Keratinocyte (primary cell): ENCODE measurements at regions not wholly inside any gene's neighbourhood (a gene's known extent, or its start where the extent isn't known, plus 50 kb on each side); places are given as distances from the start of the nearest gene placed in this dataset.

Source experiments
- DNase-seq: peaks from one replicate; pipeline ENCODE4 v3.0.0-alpha.2; 2011; ENCODE audit warnings: low read depth, missing footprints, low spot score
- FAIRE-seq: peaks from 2 replicates; lab custom pipeline; 2011; peaks lifted over from hg19 to GRCh38; lab: Jason Lieb, UNC
- H2AFZ ChIP-seq: 2 replicates; pipeline ENCODE4 v1.6.0; 2012; ENCODE audit warnings: low read length, control low read depth, inconsistent platforms; ENCODE audit not compliant: control insufficient read depth
- H3K27ac ChIP-seq: 2 replicates; pipeline ENCODE4 v1.5.1; 2011; ENCODE audit warnings: low read length; ENCODE audit not compliant: control insufficient read depth, insufficient read depth
- H3K27me3 ChIP-seq: 3 replicates; pipeline ENCODE4 v1.6.0; 2011; ENCODE audit warnings: low read length; ENCODE audit not compliant: control insufficient read depth, insufficient read depth; ENCODE audit errors: extremely low read depth
- H3K36me3 ChIP-seq, 2 experiments: 2 replicates in 1 of 2; 3 replicates in 1 of 2; pipeline ENCODE4 v1.5.1; 2011; ENCODE audit warnings: low read length in 2 of 2, mild to moderate bottlenecking in 1 of 2; ENCODE audit not compliant: control insufficient read depth in 2 of 2, insufficient read depth in 2 of 2; ENCODE audit errors: extremely low read depth in 1 of 2
- H3K4me1 ChIP-seq: 3 replicates; pipeline ENCODE4 v1.5.1; 2011; ENCODE audit warnings: low read length; ENCODE audit not compliant: control insufficient read depth, insufficient read depth; ENCODE audit errors: extremely low read depth
- H3K4me2 ChIP-seq: 3 replicates; pipeline ENCODE4 v1.6.0; 2011; ENCODE audit warnings: low read depth, low read length; ENCODE audit not compliant: control insufficient read depth, insufficient read depth; ENCODE audit errors: extremely low read depth
- H3K4me3 ChIP-seq, 3 experiments: fragments of 200-600 bp in 1 of 3; sonication (generic) in 1 of 3; 2 replicates in 2 of 3; 3 replicates in 1 of 3; pipeline ENCODE4 v1.5.1; 2011 to 2016; ENCODE audit warnings: low read length in 3 of 3, mild to moderate bottlenecking in 3 of 3, control low read depth in 2 of 3, inconsistent platforms in 1 of 3, low read depth in 1 of 3, mixed read lengths in 1 of 3, mixed run types in 1 of 3, moderate library complexity in 1 of 3; ENCODE audit not compliant: control insufficient read depth in 2 of 3, insufficient read depth in 2 of 3; ENCODE audit errors: extremely low read depth in 1 of 3
- H3K79me2 ChIP-seq: 2 replicates; pipeline ENCODE4 v1.6.0; 2012; ENCODE audit warnings: low read length; ENCODE audit not compliant: control insufficient read depth, insufficient read depth
- H3K9ac ChIP-seq: 3 replicates; pipeline ENCODE4 v1.6.0; 2011; ENCODE audit warnings: low read length; ENCODE audit not compliant: control insufficient read depth, insufficient read depth; ENCODE audit errors: extremely low read depth
- H3K9me1 ChIP-seq: 3 replicates; pipeline ENCODE4 v1.6.0; 2011; ENCODE audit warnings: low read length; ENCODE audit not compliant: control insufficient read depth, insufficient read depth; ENCODE audit errors: extremely low read depth
- H3K9me3 ChIP-seq: 2 replicates; pipeline ENCODE4 v1.5.1; 2012; ENCODE audit warnings: low read depth, low read length; ENCODE audit not compliant: control insufficient read depth
- H4K20me1 ChIP-seq: 3 replicates; pipeline ENCODE4 v1.6.0; 2011; ENCODE audit warnings: low read length; ENCODE audit not compliant: control insufficient read depth, insufficient read depth; ENCODE audit errors: extremely low read depth
- CTCF ChIP-seq, 3 experiments: IDR thresholded peaks in 1 of 3; conservative IDR thresholded peaks in 1 of 3; optimal IDR thresholded peaks in 1 of 3; 2 replicates in 2 of 3; 3 replicates in 1 of 3; pipeline versions ENCODE3 to v1.5.1; 2011; ENCODE audit warnings: low read length in 3 of 3, mild to moderate bottlenecking in 3 of 3, moderate library complexity in 2 of 3, control low read depth in 1 of 3, inconsistent platforms in 1 of 3; ENCODE audit not compliant: insufficient read depth in 2 of 3; ENCODE audit errors: extremely low read depth in 1 of 3
- EZH2 ChIP-seq: IDR thresholded peaks from one replicate; pipeline ENCODE4 v1.6.1; 2012; ENCODE audit warnings: inconsistent platforms, mild to moderate bottlenecking, low read length, moderate library complexity
- dilution Hi-C: fragments of 300-500 bp; cut with MboI; formaldehyde crosslinking; loops from one replicate; pipeline ENCODE4 v1.7.0; 2020; ENCODE audit warnings: low sequenced_read_pairs; ENCODE audit not compliant: extremely low pct_ligation_motif_present

GRCh38 chr16:61382435-61382834, 653.8 kb downstream of the CDH8 start:
- TF ChIP-seq CTCF (optimal IDR thresholded peaks at IDR 0.05 in 1 of 3, IDR thresholded peaks at IDR 0.05 in 1 of 3, conservative IDR thresholded peaks at IDR 0.05 in 1 of 3; ENCODE audit: extremely low read depth in 1 of 3, insufficient read depth in 2 of 3, low read length in 3 of 3) = no peak
- no peak for TF ChIP-seq EZH2
- no peak for DNase-seq
- Histone ChIP-seq H3K27ac (no peak overlapping the region), H3K27me3 (no peaks in the 10 kb centered on the region), H3K4me1 (no peaks in the 10 kb centered on the region), H3K79me2 (no peaks in the 10 kb centered on the region), H3K9ac (no peak overlapping the region), H3K9me3 (no peaks in the 10 kb centered on the region), H2AFZ (no peak overlapping the region), H3K9me1 (no peaks in the 10 kb centered on the region), H4K20me1 (no peaks in the 10 kb centered on the region), H3K4me2 (no peak overlapping the region), H3K36me3 (no peaks in the 10 kb centered on the region), H3K4me3 (no peak overlapping the region)
- dilution Hi-C loops = no loop called here
- no peak for FAIRE-seq

DNA sequence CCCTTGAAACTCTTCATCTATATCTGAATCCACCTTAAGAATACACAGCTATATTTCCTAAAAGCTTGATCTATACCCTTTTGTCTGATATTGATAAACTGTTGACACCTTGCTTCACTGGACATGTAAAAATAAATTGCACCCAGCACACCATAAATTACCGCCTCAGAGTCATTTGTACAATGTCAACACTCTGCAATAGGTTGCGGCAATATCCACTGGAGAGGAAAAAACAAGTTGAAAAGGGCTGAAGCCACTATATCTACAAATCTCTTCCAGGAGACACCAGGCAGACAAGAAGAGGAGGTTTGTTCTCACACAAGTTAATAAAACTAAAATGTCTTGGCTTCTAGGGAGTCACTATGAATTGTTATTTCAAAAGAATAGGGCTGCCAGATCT, 656.9 kb downstream of the CDH8 start:
- H2AFZ ChIP-seq = no peak overlapping the region
- dilution Hi-C loops = no loop called here
- no peak for FAIRE-seq

More for the DNA sequence above, 656.9 kb downstream of the CDH8 start:
- Histone ChIP-seq H4K20me1 (no peaks in the 10 kb centered on the region), H3K4me1 (no peaks in the 10 kb centered on the region), H3K36me3 (no peaks in the 10 kb centered on the region), H3K9me3 (no peaks in the 10 kb centered on the region), H3K79me2 (no peaks in the 10 kb centered on the region), H3K4me3 (no peak overlapping the region), H3K9me1 (no peaks in the 10 kb centered on the region), H3K4me2 (no peak overlapping the region), H3K27me3 (no peaks in the 10 kb centered on the region), H3K9ac (no peak overlapping the region), H3K27ac (no peak overlapping the region)
- TF ChIP-seq CTCF (optimal IDR thresholded peaks at IDR 0.05 in 1 of 3, IDR thresholded peaks at IDR 0.05 in 1 of 3, conservative IDR thresholded peaks at IDR 0.05 in 1 of 3; ENCODE audit: extremely low read depth in 1 of 3, insufficient read depth in 2 of 3, low read length in 3 of 3) (no peak), EZH2 (no peak)
- no peak for DNase-seq
